GM19467 (cell line): ENCODE measurements at regions not wholly inside any gene's neighbourhood (a gene's known extent, or its start where the extent isn't known, plus 50 kb on each side); places are given as distances from the start of the nearest gene placed in this dataset.
"Not testable (repeated sequence)": the region's sequence is repeated elsewhere in the genome, so short reads cannot be mapped to it uniquely, and the experiment has no call there.

Experiments used
- ATAC-seq: cut with Tn5 transposase; IDR thresholded peaks from one replicate; pipeline ENCODE4 v1.9.1; 2021; ENCODE audit warnings: mild to moderate bottlenecking, moderate library complexity; ENCODE audit not compliant: unreplicated experiment

DNA sequence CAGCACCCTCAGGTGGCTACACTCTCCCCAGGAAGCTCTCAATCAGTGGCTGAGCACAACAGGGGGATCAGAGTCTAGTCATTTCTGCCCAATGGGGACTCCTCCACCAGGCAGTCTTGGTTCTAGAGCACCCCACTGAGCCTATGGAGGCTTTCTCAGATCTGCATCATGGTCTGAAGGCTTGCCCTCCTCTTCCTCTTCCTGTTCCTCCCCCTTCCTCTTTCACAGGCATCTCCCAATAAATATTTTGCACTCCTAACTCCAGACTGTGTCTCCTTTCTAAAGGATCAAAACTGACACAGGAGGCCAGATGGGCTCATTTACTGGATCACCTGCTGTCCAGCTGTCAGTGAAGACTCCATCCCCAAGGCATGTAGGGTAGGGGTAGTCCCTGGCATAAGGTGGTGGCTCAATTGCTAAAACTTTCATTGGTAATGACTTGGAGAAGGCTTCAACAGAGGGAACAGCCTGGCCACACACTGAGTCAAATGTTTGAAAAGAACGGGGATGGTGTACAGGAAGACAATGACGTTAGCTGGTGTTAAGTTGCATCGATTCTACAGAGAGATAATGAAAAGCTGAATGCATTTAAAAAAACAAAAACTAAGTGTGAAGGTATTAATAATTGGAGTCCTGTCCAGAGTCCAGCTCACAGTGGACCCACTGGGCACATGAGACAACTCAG lies 84.2 kb upstream of the SLC2A1 start:
- no peak for ATAC-seq

DNA sequence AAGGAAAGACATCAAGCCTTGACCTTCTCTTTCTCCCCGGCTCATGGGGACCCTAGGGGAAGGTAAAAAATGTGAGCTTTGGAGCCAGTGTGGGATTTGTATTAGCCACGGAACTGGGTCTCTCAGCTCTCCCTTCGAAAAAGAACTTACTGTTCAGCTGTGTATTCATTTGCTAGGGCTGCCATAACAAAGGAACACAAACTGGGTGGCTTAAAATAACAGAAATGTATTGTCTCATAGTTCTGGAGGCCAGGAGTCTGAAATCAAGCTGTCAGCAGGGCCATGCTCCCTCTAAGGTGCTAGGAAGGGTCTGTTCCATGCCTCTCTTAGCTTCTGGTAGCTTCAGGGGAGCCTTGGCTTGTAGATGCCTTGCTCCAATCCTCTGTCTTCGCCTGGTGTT lies 83.5 kb upstream of the SLC2A1 start:
- ATAC-seq: no peak

DNA sequence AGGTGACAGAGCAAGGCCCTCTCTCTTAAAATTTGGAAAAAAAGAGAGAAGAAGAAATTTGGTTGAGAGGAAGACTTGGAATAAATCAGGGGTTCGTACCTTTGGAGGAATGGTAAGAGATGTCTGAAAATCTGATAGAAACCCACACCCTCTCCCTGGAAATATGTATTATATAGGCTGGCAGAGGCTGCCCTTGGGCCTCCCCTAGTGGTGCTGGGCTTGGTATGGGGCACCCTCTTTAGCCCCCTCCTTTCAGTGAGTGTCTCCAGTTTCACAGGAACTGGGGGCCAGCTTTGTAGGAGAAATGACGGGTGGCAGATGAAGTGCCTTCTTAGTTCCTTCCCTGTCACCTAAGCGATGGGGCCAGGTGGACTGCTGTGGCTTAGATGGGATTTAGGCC lies 82.9 kb upstream of the SLC2A1 start:
- ATAC-seq: no peak

DNA sequence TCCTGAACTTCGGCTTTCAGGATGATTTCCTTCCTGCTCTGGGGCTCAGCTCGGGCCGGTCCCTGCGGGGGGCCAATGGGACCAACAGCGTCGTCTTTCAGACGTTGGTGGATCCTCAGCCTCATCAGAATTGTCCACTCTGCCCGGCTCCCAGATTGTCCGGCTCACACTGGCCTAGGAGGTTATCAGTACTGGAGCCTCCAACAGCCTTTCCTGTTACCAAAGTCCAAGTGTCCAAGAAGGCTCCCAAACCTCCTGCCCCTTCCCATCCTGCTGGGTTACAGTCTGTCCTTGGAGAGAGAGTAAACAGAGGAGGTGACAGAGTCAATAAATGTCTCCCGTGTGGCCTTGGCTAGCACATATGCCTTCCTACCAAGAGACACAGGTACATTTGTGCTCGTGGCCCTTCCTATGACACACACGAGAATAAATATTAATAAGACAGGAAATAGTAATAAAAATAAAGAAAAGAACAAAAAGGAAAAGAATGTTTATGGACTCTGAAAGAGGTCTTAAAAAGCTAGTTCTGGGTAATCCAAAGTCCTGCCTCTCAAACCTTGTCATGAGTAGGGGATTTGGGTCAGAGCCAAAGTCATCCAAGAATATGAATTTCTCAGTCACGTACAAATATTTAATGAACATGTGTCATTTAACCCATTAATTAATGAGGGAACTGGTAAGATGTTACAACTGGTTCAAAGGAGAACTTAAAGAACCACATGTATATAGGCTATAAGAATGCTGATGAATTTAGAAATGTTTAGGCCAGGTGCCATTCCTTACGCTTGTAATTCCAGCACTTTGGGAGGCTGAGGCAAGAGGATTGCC lies 80.8 kb upstream of the SLC2A1 start:
- ATAC-seq: no peak

DNA sequence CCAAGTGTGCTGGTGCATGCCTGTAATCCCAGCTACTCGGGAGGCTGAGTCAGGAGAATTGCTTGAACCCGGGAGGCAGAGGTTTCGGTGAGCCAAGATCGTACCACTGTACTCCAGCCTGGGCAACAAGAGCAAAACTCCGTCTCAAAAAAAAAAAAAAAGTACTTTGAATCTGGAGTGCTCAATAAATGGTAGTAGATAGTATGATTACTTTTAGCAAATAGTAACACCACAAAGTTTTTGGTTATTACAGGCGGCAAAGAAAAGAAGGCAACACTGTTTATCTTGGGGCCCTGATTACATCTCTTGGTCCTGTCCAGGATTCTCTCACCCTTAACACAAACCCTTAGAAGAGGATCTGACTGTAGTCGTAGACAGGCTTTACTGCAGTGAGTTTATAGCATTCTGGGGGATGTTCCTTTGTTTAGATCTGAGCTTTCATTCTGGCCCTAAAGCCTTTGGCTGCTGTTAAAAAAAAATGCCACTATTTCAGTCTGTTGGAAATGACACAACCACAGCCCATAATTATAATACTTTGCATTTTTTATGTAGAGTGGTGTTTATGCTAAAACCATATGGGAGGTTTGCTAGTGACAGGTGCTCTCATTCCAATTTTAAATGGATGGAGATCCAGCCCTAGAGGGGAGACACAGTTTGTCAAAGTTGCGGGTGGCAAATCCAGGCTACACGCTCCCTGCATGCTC lies 79.7 kb upstream of the SLC2A1 start:
- ATAC-seq: no peak

DNA sequence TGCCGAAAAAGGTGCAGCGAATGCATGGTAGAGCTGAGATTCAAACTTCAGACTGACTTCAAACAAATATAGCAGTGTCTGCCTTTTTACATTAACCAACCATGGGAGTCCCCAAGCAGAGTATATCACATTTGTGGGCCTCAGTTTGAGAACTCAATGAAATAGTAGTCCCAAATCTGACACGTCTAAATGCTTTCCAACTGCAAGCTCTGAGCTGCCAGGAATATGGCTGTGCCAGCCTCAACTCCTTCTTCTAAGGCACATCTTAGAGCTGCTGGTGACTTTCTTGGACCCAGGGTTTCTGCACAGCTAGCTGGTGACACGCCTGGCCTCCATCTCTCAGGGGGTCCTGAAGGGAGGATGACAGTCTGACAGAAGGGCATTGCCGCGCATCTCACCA lies 78.8 kb upstream of the SLC2A1 start:
- no peak for ATAC-seq

DNA sequence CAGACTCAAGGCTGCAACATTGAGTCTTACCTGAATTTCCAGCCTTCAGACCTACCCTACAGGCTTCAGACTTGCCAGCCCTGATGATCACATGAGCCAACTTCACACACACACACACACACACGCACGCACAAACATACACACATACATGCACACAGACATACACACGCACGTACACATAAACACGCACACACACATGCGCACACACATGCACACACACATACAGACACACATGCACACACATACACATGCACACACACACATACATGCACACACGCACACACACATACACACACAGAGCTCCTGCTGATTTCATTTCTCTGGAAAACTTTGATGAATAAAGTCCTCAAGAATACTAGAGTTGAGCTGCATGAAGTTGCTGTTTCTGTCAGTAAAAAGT lies 78.3 kb upstream of the SLC2A1 start:
- ATAC-seq: no peak

DNA sequence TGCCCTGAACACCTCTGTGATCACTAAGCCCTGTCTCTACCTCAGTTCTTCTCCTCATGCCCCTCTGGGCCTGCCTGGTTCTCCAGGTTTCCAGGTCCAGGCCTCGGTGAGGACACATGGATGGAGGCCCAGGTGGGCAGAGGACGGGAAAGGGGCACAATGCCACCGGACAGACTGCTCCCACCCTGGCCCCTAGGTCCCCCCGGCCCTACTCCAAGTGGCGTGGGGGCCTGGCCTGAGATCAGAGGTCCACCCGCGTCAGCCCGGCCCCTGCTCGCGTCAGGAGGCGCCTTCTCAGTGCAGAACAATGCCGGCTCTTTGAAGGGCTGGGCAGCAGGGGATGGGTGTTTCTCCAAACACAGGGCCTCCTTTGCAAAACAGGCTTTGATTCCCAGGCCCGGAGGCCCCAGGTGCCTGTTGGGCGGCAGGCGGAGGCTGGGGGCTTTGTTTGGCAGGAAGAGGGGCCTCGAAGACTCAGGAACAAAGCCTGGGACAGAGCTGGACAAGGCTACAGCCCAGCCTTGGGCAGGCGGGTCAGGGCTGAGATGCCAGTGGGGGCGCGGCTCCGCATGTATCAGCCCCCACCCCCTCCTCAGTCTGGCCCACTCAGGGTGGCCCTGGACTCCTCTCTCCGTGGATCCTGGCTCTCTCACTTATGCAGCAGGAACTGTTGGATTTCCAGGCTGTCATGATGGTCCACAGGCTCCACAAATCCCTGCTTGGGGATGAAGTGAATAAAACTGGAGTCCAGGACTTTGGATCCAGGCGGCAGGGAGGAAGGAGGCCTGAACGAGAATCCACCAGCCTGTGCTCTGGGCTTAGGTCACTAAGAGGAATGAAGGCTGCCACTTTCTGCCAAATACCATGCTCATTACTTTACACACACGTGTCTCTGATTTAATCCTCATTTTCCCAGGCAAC lies 77.4 kb upstream of the SLC2A1 start:
- ATAC-seq: no peak

DNA sequence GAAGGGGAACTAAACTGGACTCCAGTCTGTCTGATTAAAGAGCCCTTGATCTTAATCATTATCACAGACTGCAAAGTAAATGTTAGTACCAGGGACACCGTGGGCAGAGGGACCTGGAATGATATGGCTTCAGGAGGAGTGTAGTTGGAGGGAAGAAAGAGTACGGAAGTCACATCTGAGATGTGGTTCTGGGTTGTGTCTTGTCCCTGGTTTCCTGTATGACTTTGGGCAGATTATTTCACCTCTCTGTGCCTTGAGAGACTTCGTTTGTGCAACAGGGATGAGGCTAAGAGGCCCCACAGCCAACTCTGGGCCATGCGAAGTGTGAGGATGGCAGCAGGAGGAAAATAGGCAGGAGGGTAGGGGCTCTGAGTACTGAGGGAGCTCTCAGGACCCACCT lies 76.1 kb upstream of the SLC2A1 start:
- ATAC-seq: no peak

DNA sequence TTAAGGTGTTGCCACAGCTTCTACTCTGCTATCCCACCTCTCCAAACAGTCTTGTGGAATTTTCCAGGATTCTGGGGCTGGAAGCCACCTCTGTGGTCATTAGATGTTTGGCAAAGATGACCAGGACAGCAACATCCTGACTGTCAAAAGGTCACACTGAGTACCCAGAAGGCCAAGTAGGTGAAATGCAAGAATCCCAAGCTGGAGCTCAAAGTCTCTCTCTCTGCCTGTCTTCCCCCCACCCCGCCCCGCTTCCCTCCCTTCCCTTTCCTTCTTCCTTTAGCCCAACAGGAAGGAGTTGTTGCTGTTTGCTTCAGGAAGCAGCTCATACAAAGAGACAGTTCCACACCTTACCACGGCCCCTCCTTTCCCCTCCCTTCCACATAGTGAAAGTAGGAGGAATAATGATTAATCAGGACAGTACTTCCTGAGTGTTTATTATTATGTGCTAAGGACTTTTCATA lies 75.6 kb upstream of the SLC2A1 start:
- no peak for ATAC-seq

DNA sequence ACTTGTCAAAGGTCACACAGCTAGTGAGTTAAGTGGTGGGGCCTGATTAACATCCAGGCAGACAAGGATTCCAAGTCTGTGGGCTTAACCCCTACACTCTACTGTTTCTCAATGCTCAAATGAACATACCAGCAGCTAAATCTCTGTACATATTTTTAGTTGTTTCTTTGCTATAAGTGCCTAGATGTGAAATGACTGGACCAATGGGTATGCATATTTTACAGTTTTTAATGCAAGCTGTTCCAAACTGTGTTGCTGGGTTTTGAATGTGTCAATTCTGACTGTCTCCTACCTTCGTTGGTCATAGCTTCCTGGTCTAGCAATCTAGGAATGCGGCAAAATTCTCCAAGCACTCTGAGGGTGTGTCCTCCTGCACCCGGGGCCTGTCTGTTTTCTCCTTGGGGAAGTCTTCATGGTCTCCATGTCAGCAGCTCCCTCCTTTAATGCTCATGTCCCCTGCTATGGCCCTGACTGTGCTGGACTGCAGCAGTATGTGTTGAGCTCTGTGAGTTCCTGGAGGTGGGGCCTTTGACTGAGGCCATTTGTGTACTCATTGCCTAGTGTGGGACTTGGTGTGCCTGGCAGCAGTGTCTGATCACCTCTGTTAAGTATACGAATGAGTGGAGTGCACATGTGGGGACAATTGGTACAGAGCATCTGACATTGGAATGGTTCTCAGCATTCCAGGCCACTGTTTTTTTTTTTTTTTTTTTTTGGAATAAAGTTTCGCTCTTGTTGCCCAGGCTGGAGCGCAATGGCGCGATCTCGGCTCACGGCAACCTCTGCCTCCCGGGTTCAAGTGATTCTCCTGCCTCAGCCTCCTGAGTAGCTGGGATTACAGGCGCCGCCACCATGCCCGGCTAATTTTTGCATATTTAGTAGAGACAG lies 72.9 kb upstream of the SLC2A1 start:
- ATAC-seq: no peak

DNA sequence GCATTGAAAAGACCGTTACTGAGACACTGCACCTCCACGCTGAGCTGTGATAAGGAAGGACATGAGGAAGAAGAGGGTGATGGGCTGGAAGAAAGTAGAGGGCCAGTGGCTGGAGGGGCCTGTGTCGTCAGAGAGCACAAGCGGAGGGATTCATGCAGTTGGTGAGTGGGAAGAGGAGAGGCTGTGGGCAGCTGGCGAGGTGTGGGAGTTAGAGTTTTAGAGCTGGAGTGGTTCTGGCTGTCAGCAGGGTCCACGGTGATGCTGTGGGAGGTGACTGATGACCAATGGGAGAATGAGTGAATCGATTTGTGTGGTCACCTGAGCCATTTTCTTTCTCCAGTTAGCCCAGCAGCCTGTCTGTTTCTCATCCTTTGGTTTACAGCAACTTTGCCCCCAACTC lies 66.2 kb upstream of the SLC2A1 start:
- ATAC-seq: no peak

DNA sequence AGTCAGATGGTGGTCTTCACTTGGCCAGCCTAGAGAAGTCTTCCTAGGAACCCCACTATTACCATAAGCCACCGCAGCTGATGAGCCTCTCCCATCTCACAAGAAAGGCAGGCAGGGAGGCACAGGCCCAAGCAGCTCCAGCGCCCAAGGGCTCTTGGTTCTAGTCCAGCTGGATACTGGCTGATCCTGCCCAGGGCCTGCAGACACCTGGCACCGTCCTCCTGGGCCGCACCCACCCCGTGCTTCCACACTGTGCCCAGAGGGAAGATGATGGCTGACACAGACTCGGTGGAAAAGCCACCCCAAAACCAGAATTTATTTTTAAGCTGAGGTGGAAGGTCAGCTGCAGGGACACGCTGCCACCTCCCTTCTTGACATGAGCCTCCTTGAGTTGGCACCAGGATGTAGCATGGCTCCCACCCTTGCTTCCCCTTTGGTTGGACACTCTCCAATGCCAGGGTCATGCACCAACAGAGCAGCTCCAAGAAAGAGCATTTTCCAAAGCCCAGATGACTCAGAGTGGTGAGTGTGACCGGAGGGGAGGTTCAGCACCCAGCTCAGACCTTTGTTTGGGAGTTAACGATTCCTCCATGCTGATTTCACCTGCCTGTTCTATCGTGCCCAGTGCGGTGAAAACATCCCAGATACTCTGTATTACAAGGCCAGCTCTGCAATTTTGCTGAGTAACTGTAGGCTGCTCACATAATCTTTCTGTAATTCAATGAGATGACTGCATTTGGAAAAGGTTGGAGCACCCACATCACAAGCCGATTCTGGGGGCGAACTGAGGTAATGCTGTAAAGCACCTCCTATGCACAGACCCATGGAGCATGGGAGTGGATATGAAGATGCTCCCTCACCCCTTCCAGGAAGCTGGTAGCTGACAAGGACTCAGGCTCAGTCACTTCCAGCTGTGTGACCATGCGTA lies 63.1 kb upstream of the SLC2A1 start:
- ATAC-seq: no peak

DNA sequence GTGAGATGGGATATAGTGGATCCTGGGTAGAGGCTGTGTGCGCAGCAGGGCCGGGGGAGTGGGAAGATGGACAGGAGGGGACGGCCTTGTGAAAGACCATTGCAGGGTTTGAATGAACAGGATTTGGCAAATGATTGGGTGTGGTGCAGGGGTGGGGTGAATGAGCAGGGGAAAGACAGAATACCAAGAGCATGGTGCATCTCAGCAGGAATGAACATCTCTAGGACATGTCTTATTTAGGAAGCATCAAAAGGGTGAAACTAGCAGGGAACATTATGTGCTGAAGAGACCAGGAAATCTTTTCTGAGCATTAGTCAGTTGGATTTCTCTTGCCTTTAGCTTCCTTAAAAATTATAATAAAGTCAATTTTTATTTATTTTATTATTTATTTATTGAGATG lies 60.6 kb upstream of the SLC2A1 start:
- no peak for ATAC-seq

DNA sequence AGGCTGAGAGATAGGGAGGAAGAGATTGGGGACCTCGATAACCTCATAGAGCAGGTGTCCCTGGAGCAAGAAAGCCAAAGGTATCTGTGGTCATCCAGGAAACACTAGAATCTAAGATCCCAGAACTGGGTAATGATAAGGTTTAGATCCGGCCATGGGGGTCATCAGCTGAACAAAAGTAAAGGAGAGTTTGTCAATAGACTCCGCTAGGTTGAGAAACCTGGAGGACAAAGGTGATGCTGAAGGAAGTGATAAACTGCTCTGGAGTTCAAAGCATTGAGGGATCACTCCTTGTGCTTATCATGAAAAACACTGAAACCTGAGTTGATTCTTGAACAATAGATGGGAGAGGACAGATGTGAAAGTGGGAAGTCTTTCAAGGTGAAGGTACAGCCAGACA lies 59.5 kb upstream of the SLC2A1 start:
- no peak for ATAC-seq

DNA sequence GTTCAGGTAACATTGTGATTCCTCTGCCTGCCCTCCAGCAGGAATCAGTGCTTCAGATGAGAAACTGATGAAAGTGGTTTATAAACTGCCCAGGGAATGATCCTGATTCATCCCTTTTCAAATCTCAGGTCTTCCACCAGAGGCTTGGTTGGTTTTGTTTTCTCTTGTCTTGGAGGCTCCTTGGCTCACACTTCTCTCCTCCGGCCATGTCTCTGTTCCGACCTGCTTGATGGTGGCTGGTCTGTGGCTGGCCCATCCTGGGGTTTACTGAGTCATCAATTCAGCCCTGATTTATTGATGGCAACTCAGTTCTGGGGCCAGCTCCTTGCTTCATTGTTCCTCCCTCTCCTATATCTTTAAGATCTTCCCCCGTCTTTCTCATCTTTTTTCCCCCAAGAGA lies 56.6 kb upstream of the SLC2A1 start:
- no peak for ATAC-seq

DNA sequence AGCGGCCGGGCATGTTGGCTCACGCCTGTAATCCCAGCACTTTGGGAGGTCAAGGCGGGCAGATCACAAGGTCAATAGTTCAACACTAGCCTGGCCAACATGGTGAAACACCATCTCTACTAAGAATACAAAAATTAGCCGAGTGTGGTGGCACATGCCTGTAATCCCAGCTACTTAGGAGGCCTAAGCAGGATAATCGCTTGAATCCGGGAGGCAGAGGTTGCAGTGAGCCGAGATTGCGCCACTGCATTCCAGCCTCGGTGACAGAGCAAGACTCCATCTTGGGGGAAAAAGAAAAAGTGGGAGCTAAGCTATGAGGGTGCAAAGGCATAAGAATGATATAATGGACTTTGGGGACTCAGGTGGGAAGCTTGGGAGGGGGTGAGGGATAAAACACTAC lies 55.9 kb upstream of the SLC2A1 start:
- ATAC-seq: not testable (repeated sequence)

DNA sequence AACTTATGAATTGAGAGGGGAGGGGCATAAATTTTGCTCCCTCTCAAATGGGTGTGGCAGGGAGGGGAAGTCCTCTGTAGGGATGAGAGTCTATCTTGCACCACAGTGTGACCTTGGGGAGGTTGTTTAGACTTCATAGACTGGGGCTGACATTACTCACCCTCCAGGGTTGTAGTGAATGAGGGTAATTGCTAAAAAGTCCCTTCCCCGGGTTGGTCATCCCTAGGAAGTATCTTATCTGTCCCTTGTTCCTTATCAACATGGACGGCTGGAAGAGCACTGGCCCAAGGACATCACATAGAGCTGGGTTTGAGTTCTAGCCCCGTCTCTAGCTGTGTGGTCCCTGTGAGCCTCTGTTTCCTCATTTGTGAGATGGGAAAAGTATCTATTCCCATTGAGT lies 52.4 kb upstream of the SLC2A1 start:
- ATAC-seq: no peak

DNA sequence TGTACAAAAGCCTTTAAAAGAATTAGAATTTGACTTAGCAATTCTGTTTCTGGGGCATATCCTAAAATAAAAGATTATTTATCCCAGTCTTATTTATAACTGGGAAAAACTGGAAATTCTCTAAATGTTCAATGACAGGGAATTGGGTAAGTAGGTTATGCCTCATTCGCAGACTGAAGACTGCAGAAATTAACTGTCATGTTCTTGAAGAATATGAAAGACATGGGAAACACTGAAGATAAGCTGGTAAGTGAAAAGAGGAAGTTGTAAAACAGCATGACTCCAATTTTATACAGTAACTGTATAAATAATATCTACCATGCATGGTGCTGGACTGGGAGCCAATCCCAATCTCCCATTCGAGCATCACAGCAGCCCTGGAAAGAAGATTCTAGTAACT lies 50.6 kb upstream of the SLC2A1 start:
- ATAC-seq: no peak
